GM12878 (cell line): ENCODE measurements at regions not wholly inside any gene's neighbourhood (a gene's known extent, or its start where the extent isn't known, plus 50 kb on each side); places are given as distances from the start of the nearest gene placed in this dataset.

Source experiments
- ATAC-seq: fragments of 200-7000 bp; cut with Tn5 transposase; 3 replicates; pipeline ENCODE4 v1.9.1; 2020; ENCODE audit warnings: mild to moderate bottlenecking, moderate library complexity
- BruUV-seq: library from RNA; stranded (reverse); fragments of 400-500 nt; replicated peaks from 2 replicates; lab custom pipeline; 2021; lab: Mats Ljungman, UMichigan
- CTCF ChIA-PET: fragments of 300-600 bp; sonication (Branson Sonifier 250); formaldehyde crosslinking; extraction: SDS; loops from one replicate; lab custom pipeline; 2021; ENCODE audit warnings: inconsistent platforms; lab: Yijun Ruan, JAX
- POLR2A ChIA-PET: fragments of 350-600 bp; formaldehyde crosslinking; extraction: SDS; loops from one replicate; lab custom pipeline; 2021; ENCODE audit warnings: inconsistent platforms; lab: Charles Lee
- RAD21 ChIA-PET: fragments of 300-600 bp; sonication (Branson Sonifier 250); formaldehyde crosslinking; loops from one replicate; lab custom pipeline; 2023; ENCODE audit warnings: antibody characterized with exemption; ENCODE audit not compliant: unreplicated experiment; lab: Charles Lee
- SMC1A ChIA-PET: fragments of 300-600 bp; sonication (Branson Sonifier 250); formaldehyde crosslinking; loops from one replicate; lab custom pipeline; 2023; ENCODE audit not compliant: unreplicated experiment, uncharacterized antibody; lab: Charles Lee
- DNase-seq: peaks from one replicate; pipeline ENCODE4 v3.0.0-alpha.2; 2011; ENCODE audit warnings: low read depth, low spot score
- FAIRE-seq: peaks from 3 replicates; lab custom pipeline; 2011; peaks lifted over from hg19 to GRCh38; lab: Jason Lieb, UNC
- H2AFZ ChIP-seq: 2 replicates; pipeline ENCODE4 v1.6.0; 2011; ENCODE audit warnings: low read depth, low read length, control low read depth; ENCODE audit not compliant: control insufficient read depth
- H3K27ac ChIP-seq: 2 replicates; pipeline ENCODE4 v1.5.1; 2011; ENCODE audit warnings: control low read depth; ENCODE audit not compliant: control insufficient read depth, insufficient read depth
- H3K27me3 ChIP-seq, 2 experiments: replicated peaks in 1 of 2; 2 replicates each; pipeline versions ENCODE4 v1.6.0 to v1.6.1; 2011; ENCODE audit warnings: low read length in 1 of 2; ENCODE audit not compliant: control insufficient read depth in 2 of 2, insufficient read depth in 2 of 2
- H3K36me3 ChIP-seq, 2 experiments: 2 replicates each; pipeline ENCODE4 v1.5.1; 2011; ENCODE audit warnings: low read length in 1 of 2; ENCODE audit not compliant: control insufficient read depth in 2 of 2, insufficient read depth in 2 of 2
- H3K4me1 ChIP-seq: 2 replicates; pipeline ENCODE4 v1.6.1; 2011; ENCODE audit warnings: mild to moderate bottlenecking, low read length, moderate library complexity, mixed read lengths; ENCODE audit not compliant: control insufficient read depth, insufficient read depth
- H3K4me2 ChIP-seq: 2 replicates; pipeline ENCODE4 v1.6.0; 2011; ENCODE audit warnings: control low read depth; ENCODE audit not compliant: control insufficient read depth, insufficient read depth
- H3K4me3 ChIP-seq: fragments of 200-600 bp; sonication (generic); 2 replicates; pipeline ENCODE4 v1.5.1; 2016
- H3K79me2 ChIP-seq: 2 replicates; pipeline ENCODE4 v1.6.0; 2011; ENCODE audit warnings: low read length; ENCODE audit not compliant: control insufficient read depth, insufficient read depth
- H3K9ac ChIP-seq: 2 replicates; pipeline ENCODE4 v1.8.0; 2011; ENCODE audit warnings: low read length, control low read depth, mixed read lengths; ENCODE audit not compliant: control insufficient read depth, insufficient read depth
- H3K9me3 ChIP-seq: replicated peaks from 3 replicates; pipeline ENCODE4 v1.5.1; 2011; ENCODE audit warnings: mild to moderate bottlenecking, low read length; ENCODE audit not compliant: control insufficient read depth, insufficient read depth
- H4K20me1 ChIP-seq: 2 replicates; pipeline ENCODE4 v1.6.0; 2011; ENCODE audit not compliant: control insufficient read depth, insufficient read depth
- ATF3 ChIP-seq: IDR thresholded peaks from 2 replicates; pipeline ENCODE4 v1.6.1; 2011; ENCODE audit warnings: low read depth, mild to moderate bottlenecking, low read length, moderate library complexity, borderline replicate concordance; ENCODE audit errors: extremely low read depth
- CHD1 ChIP-seq: IDR thresholded peaks from 2 replicates; pipeline ENCODE4 v1.6.1; 2012; ENCODE audit warnings: low read depth, low read length, improper control_type of control experiment
- CTCF ChIP-seq, 3 experiments: IDR thresholded peaks in 2 of 3; conservative IDR thresholded peaks in 1 of 3; 2 replicates each; pipeline ENCODE4 v1.5.1; 2011; ENCODE audit warnings: low read depth in 3 of 3, low read length in 3 of 3, mild to moderate bottlenecking in 3 of 3, control low read depth in 2 of 3, moderate library complexity in 2 of 3, inconsistent platforms in 1 of 3, mixed read lengths in 1 of 3; ENCODE audit not compliant: control insufficient read depth in 2 of 3, insufficient read depth in 1 of 3; ENCODE audit errors: extremely low read depth in 1 of 3
- DPF2 ChIP-seq: fragments of 450-650 bp; IDR thresholded peaks from 2 replicates; pipeline ENCODE4 v1.6.1; 2017; ENCODE audit warnings: mild to moderate bottlenecking
- ESRRA ChIP-seq: IDR thresholded peaks from 2 replicates; pipeline ENCODE4 v1.6.1; 2012; ENCODE audit warnings: mild to moderate bottlenecking, low read length, improper control_type of control experiment
- ETV6 ChIP-seq, 2 experiments: fragments of 450-650 bp in 1 of 2; IDR thresholded peaks in 1 of 2; conservative IDR thresholded peaks in 1 of 2; 2 replicates each; pipeline ENCODE4 v1.6.1; 2014; ENCODE audit warnings: antibody characterized with exemption in 1 of 2, borderline replicate concordance in 1 of 2, low read depth in 1 of 2, mild to moderate bottlenecking in 1 of 2, moderate library complexity in 1 of 2
- HDGF ChIP-seq: fragments of 450-650 bp; IDR thresholded peaks from 2 replicates; pipeline ENCODE4 v1.6.1; 2016; ENCODE audit warnings: antibody characterized with exemption
- KLF5 ChIP-seq: fragments of 450-650 bp; IDR thresholded peaks from 2 replicates; pipeline ENCODE4 v1.6.1; 2014; ENCODE audit warnings: mild to moderate bottlenecking; ENCODE audit not compliant: partially characterized antibody
- LARP7 ChIP-seq: fragments of 450-650 bp; IDR thresholded peaks from 2 replicates; pipeline ENCODE4 v1.6.1; 2017; ENCODE audit warnings: mild to moderate bottlenecking
- MEF2A ChIP-seq: IDR thresholded peaks from 2 replicates; pipeline ENCODE4 v1.6.1; 2011; ENCODE audit warnings: low read depth, mild to moderate bottlenecking, low read length, moderate library complexity; ENCODE audit not compliant: insufficient read depth
- NR2F1 ChIP-seq: fragments of 450-650 bp; conservative IDR thresholded peaks from 2 replicates; pipeline ENCODE4 v1.6.1; 2017; ENCODE audit warnings: mild to moderate bottlenecking
- NRF1 ChIP-seq: conservative IDR thresholded peaks from 2 replicates; pipeline ENCODE4 v1.6.1; 2011; ENCODE audit warnings: mild to moderate bottlenecking, low read depth, low read length, improper control_type of control experiment
- POU2F2 ChIP-seq: IDR thresholded peaks from 3 replicates; pipeline ENCODE4 v1.6.1; 2011; ENCODE audit warnings: low read depth, mild to moderate bottlenecking, low read length, borderline replicate concordance
- RUNX3 ChIP-seq: IDR thresholded peaks from 2 replicates; pipeline ENCODE4 v1.6.1; 2012; ENCODE audit warnings: low read length, inconsistent platforms
- SMAD5 ChIP-seq: IDR thresholded peaks from 2 replicates; pipeline ENCODE4 v1.6.1; 2016; ENCODE audit warnings: antibody characterized with exemption, low read depth
- SREBF1 ChIP-seq: IDR thresholded peaks from 2 replicates; pipeline ENCODE4 v1.6.1; 2012; ENCODE audit warnings: mild to moderate bottlenecking, low read length
- STAT3 ChIP-seq: IDR thresholded peaks from 2 replicates; pipeline ENCODE4 v1.6.1; 2011; ENCODE audit warnings: low read depth, low read length, improper control_type of control experiment
- TARDBP ChIP-seq: IDR thresholded peaks from 2 replicates; pipeline ENCODE4 v1.6.1; 2016; ENCODE audit warnings: borderline replicate concordance
- YBX1 ChIP-seq: fragments of 450-650 bp; IDR thresholded peaks from 2 replicates; pipeline ENCODE4 v1.6.1; 2016; ENCODE audit warnings: antibody characterized with exemption
- WGBS: methylation state at CpG from one replicate; pipeline ENCODE4 v1.1.6; 2016; ENCODE audit warnings: low lambda C conversion rate; ENCODE audit not compliant: insufficient replicate concordance, insufficient coverage; ENCODE audit errors: missing lambda C conversion rate; 5-methylcytosine and 5-hydroxymethylcytosine counted together
- in situ Hi-C: fragments of 300-500 bp; cut with MboI; formaldehyde crosslinking; loops from 9 replicates; pipeline ENCODE4 v1.14.3; 2018; ENCODE audit warnings: mixed read lengths
- intact Hi-C: fragments of 100-400 bp; cut with micrococcal nuclease; formaldehyde crosslinking; loops from one replicate; pipeline ENCODE4 v1.14.2; 2022; ENCODE audit not compliant: unreplicated experiment
- TF ChIP-seq, protein P1 (sequence below): IDR thresholded peaks from 2 replicates; pipeline ENCODE4 v1.6.1; 2012; ENCODE audit warnings: mild to moderate bottlenecking, low read depth, low read length

GRCh38 chr1:38250356-38250755 is 203.8 kb upstream of the POU3F1 start:
- intact Hi-C loops: no loop called here
- no peak for ATAC-seq
- H3K4me3 ChIP-seq: no peak overlapping the region
- H3K9me3 ChIP-seq: no peaks in the 10 kb centered on the region
- 10% methylated on average over 3 of the region's 3 CpGs for WGBS
- TF ChIP-seq DPF2 (no peak), ESRRA (no peak), LARP7 (no peak), SMAD5 (no peak), YBX1 (no peak), TARDBP (no peak), HDGF (no peak), ETV6 (conservative IDR thresholded peaks at IDR 0.05 in 1 of 2, IDR thresholded peaks at IDR 0.05 in 1 of 2; ENCODE audit: borderline replicate concordance in 1 of 2, low read depth in 1 of 2) (no peak), ATF3 (no peak), RUNX3 (no peak), CTCF (IDR thresholded peaks at IDR 0.05 in 2 of 3, conservative IDR thresholded peaks at IDR 0.05 in 1 of 3; ENCODE audit: control insufficient read depth in 2 of 3, extremely low read depth in 1 of 3, insufficient read depth in 1 of 3, low read depth in 3 of 3, low read length in 3 of 3) (no peak), STAT3 (no peak), KLF5 (no peak), SREBF1 (no peak), POU2F2 (no peak), NR2F1 (no peak), NRF1 (no peak), MEF2A (no peak), CHD1 (no peak)
- TF ChIP-seq, protein P1, sequence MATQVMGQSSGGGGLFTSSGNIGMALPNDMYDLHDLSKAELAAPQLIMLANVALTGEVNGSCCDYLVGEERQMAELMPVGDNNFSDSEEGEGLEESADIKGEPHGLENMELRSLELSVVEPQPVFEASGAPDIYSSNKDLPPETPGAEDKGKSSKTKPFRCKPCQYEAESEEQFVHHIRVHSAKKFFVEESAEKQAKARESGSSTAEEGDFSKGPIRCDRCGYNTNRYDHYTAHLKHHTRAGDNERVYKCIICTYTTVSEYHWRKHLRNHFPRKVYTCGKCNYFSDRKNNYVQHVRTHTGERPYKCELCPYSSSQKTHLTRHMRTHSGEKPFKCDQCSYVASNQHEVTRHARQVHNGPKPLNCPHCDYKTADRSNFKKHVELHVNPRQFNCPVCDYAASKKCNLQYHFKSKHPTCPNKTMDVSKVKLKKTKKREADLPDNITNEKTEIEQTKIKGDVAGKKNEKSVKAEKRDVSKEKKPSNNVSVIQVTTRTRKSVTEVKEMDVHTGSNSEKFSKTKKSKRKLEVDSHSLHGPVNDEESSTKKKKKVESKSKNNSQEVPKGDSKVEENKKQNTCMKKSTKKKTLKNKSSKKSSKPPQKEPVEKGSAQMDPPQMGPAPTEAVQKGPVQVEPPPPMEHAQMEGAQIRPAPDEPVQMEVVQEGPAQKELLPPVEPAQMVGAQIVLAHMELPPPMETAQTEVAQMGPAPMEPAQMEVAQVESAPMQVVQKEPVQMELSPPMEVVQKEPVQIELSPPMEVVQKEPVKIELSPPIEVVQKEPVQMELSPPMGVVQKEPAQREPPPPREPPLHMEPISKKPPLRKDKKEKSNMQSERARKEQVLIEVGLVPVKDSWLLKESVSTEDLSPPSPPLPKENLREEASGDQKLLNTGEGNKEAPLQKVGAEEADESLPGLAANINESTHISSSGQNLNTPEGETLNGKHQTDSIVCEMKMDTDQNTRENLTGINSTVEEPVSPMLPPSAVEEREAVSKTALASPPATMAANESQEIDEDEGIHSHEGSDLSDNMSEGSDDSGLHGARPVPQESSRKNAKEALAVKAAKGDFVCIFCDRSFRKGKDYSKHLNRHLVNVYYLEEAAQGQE: no peak
- TF ChIP-seq, all 136 proteins: peak for 0
- in situ Hi-C loops: no loop called here
- BruUV-seq: no TSS peak
- ChIA-PET POLR2A (no interaction called here), CTCF (no interaction called here), RAD21 (interaction anchor here (0.6 kb wide), 1 partner anchor 64 kb away, joined by 3 read pairs; no protein-coding TSS in a partner anchor), SMC1A (no interaction called here)
- Histone ChIP-seq H3K36me3 (no peaks in the 10 kb centered on the region), H3K4me1 (no peaks in the 10 kb centered on the region), H2AFZ (no peak overlapping the region), H3K27ac (no peak overlapping the region), H3K9ac (no peak overlapping the region), H3K4me2 (no peak overlapping the region), H3K27me3 (peaks cover 2 to 3% of the 10 kb centered on the region in 2 experiments; a peak in 2 of 4 replicates), H4K20me1 (no peaks in the 10 kb centered on the region), H3K79me2 (no peaks in the 10 kb centered on the region)
- FAIRE-seq (no peak), DNase-seq (no peak)
